Neuron (in vitro differentiated cells): ENCODE measurements at regions not wholly inside any gene's neighbourhood (a gene's known extent, or its start where the extent isn't known, plus 50 kb on each side); places are given as distances from the start of the nearest gene placed in this dataset.
"Not testable (repeated sequence)": the region's sequence is repeated elsewhere in the genome, so short reads cannot be mapped to it uniquely, and the experiment has no call there.

ENCODE experiments used
- H2AFZ ChIP-seq: one replicate; pipeline ENCODE4 v1.6.1; 2013; ENCODE audit warnings: low read depth, mild to moderate bottlenecking, inconsistent platforms, low read length, moderate library complexity
- H3K27me3 ChIP-seq: one replicate; pipeline ENCODE4 v1.6.1; 2013; ENCODE audit warnings: low read length; ENCODE audit not compliant: insufficient read depth
- H3K36me3 ChIP-seq: one replicate; pipeline ENCODE4 v1.6.1; 2013; ENCODE audit warnings: low read length; ENCODE audit not compliant: insufficient read depth
- H3K4me1 ChIP-seq: one replicate; pipeline ENCODE4 v1.6.1; 2013; ENCODE audit warnings: low read length; ENCODE audit not compliant: insufficient read depth
- H3K4me3 ChIP-seq: 2 replicates; pipeline ENCODE4 v1.5.1; 2013; ENCODE audit warnings: mild to moderate bottlenecking, low read length, moderate library complexity
- H3K9me3 ChIP-seq: one replicate; pipeline ENCODE4 v1.6.1; 2013; ENCODE audit warnings: low read length

GRCh38 chr4:110352670-110353442 is 123.1 kb upstream of the ENPEP start:
- Histone ChIP-seq H3K9me3 (no peaks in the 10 kb centered on the region), H3K36me3 (no peaks in the 10 kb centered on the region), H3K27me3 (no peaks in the 10 kb centered on the region), H3K4me1 (no peaks in the 10 kb centered on the region), H3K4me3 (no peak overlapping the region), H2AFZ (no peak overlapping the region)

GRCh38 chr4:110348711-110349383 is 127.1 kb upstream of the ENPEP start:
- no peaks in the 10 kb centered on the region for H3K9me3 ChIP-seq
- no peaks in the 10 kb centered on the region for H3K4me1 ChIP-seq
- H3K4me3 ChIP-seq = no peak overlapping the region
- no peaks in the 10 kb centered on the region for H3K36me3 ChIP-seq
- no peak overlapping the region for H2AFZ ChIP-seq
- no peaks in the 10 kb centered on the region for H3K27me3 ChIP-seq

- H3K27me3 ChIP-seq = no peaks in the 10 kb centered on the region
- no peaks in the 10 kb centered on the region for H3K4me1 ChIP-seq
- no peak overlapping the region for H2AFZ ChIP-seq
- H3K36me3 ChIP-seq = no peaks in the 10 kb centered on the region
- H3K4me3 ChIP-seq = no peak overlapping the region
- no peaks in the 10 kb centered on the region for H3K9me3 ChIP-seq
Observed at GRCh38 chr4:110347805-110348204, 128.2 kb upstream of the ENPEP start.

GRCh38 chr4:110344165-110344564 is 131.8 kb upstream of the ENPEP start:
- H3K36me3 ChIP-seq = no peaks in the 10 kb centered on the region
- no peak overlapping the region for H3K4me3 ChIP-seq
- H3K4me1 ChIP-seq = no peaks in the 10 kb centered on the region
- H3K9me3 ChIP-seq = no peaks in the 10 kb centered on the region
- no peaks in the 10 kb centered on the region for H3K27me3 ChIP-seq
- no peak overlapping the region for H2AFZ ChIP-seq

GRCh38 chr4:110343534-110343933 is 132.4 kb upstream of the ENPEP start:
- no peak overlapping the region for H2AFZ ChIP-seq
- no peaks in the 10 kb centered on the region for H3K36me3 ChIP-seq
- no peaks in the 10 kb centered on the region for H3K4me1 ChIP-seq
- H3K27me3 ChIP-seq = no peaks in the 10 kb centered on the region
- no peaks in the 10 kb centered on the region for H3K9me3 ChIP-seq
- H3K4me3 ChIP-seq = no peak overlapping the region

- H3K27me3 ChIP-seq, H2AFZ ChIP-seq, H3K4me1 ChIP-seq, H3K9me3 ChIP-seq, H3K36me3 ChIP-seq, H3K4me3 ChIP-seq: not testable (repeated sequence)
Observed at GRCh38 chr4:110341118-110341517, 134.8 kb upstream of the ENPEP start.

GRCh38 chr4:110335399-110335798 is 137.0 kb upstream of the ELOVL6 start:
- no peaks in the 10 kb centered on the region for H3K27me3 ChIP-seq

GRCh38 chr4:110332483-110332882 is 134.1 kb upstream of the ELOVL6 start:
- no peaks in the 10 kb centered on the region for H3K4me1 ChIP-seq
- no peaks in the 10 kb centered on the region for H3K36me3 ChIP-seq
- H2AFZ ChIP-seq = no peak overlapping the region
- no peaks in the 10 kb centered on the region for H3K27me3 ChIP-seq
- H3K9me3 ChIP-seq = no peaks in the 10 kb centered on the region
- no peak overlapping the region for H3K4me3 ChIP-seq

More at GRCh38 chr4:110335399-110335798, 137.0 kb upstream of the ELOVL6 start:
- H3K4me3 ChIP-seq = no peak overlapping the region
- H3K9me3 ChIP-seq = no peaks in the 10 kb centered on the region
- no peaks in the 10 kb centered on the region for H3K36me3 ChIP-seq
- no peak overlapping the region for H2AFZ ChIP-seq
- H3K4me1 ChIP-seq = no peaks in the 10 kb centered on the region

GRCh38 chr4:110326426-110326825 is 128.0 kb upstream of the ELOVL6 start:
- not testable (repeated sequence) for H3K9me3 ChIP-seq, H3K4me3 ChIP-seq, H2AFZ ChIP-seq, H3K27me3 ChIP-seq, H3K36me3 ChIP-seq, H3K4me1 ChIP-seq

- Histone ChIP-seq H2AFZ (no peak overlapping the region), H3K9me3 (no peaks in the 10 kb centered on the region), H3K4me1 (no peaks in the 10 kb centered on the region), H3K4me3 (no peak overlapping the region), H3K27me3 (no peaks in the 10 kb centered on the region), H3K36me3 (no peaks in the 10 kb centered on the region)
Observed at GRCh38 chr4:110310795-110311194, 112.4 kb upstream of the ELOVL6 start.

- Histone ChIP-seq H3K4me1 (no peaks in the 10 kb centered on the region), H3K36me3 (no peaks in the 10 kb centered on the region), H3K9me3 (no peaks in the 10 kb centered on the region), H3K27me3 (no peaks in the 10 kb centered on the region), H2AFZ (no peak overlapping the region), H3K4me3 (no peak overlapping the region)
Observed at GRCh38 chr4:110309675-110310074, 111.3 kb upstream of the ELOVL6 start.

GRCh38 chr4:110306303-110306702 is 107.9 kb upstream of the ELOVL6 start:
- Histone ChIP-seq H3K9me3 (no peaks in the 10 kb centered on the region), H2AFZ (no peak overlapping the region), H3K36me3 (no peaks in the 10 kb centered on the region), H3K27me3 (no peaks in the 10 kb centered on the region), H3K4me3 (no peak overlapping the region), H3K4me1 (no peaks in the 10 kb centered on the region)

- no peaks in the 10 kb centered on the region for H3K4me1 ChIP-seq
- H3K9me3 ChIP-seq = no peaks in the 10 kb centered on the region
- no peak overlapping the region for H3K4me3 ChIP-seq
- no peak overlapping the region for H2AFZ ChIP-seq
- H3K27me3 ChIP-seq = no peaks in the 10 kb centered on the region
- no peaks in the 10 kb centered on the region for H3K36me3 ChIP-seq
Observed at GRCh38 chr4:110305455-110305854, 107.0 kb upstream of the ELOVL6 start.
